ENCODE measurements at regions not wholly inside any gene's neighbourhood (a gene's known extent, or its start where the extent isn't known, plus 50 kb on each side); places are given as distances from the start of the nearest gene placed in this dataset.

DNA sequence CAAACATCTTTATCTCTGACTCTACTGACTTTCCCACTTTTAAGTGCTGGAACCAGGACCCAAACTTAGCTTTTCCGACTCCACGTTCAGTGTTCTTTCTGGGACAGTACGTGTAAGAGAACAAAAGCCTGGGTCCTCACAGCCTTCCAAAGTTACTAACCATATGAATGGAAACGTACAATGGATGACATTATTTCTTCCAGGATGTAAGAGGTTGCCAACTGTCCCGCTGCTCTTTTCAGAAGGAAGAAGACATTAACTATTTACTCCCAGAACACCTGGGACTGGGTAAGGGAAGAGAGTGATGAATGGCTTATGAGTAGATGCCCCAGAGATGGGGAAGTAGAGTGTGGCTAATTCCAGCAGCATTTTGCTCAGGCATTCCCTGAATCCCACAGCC is 114.7 kb downstream of the TRAPPC11 start:
- TF ChIP-seq POLR2A (IDR thresholded peaks at IDR 0.05; ENCODE audit: low read length) (no peak), KDM5A (IDR thresholded peaks at IDR 0.05) (no peak), HOXA7 (CRISPR knock-in tag; IDR thresholded peaks at IDR 0.05) (no peak), ZC3H11A (IDR thresholded peaks at IDR 0.05) (no peak)
